Smooth muscle cell (in vitro differentiated cells): ENCODE measurements at regions not wholly inside any gene's neighbourhood (a gene's known extent, or its start where the extent isn't known, plus 50 kb on each side); places are given as distances from the start of the nearest gene placed in this dataset.
"Not testable (repeated sequence)": the region's sequence is repeated elsewhere in the genome, so short reads cannot be mapped to it uniquely, and the experiment has no call there.

Experiments
- DNase-seq: peaks from one replicate; lab custom pipeline; 2025; ENCODE audit not compliant: unreplicated experiment; lab: John Stamatoyannopoulos, UW
- H2AFZ ChIP-seq: fragments of 200-600 bp; sonication (generic); 2 replicates; pipeline ENCODE4 v1.6.0; 2016; ENCODE audit warnings: antibody characterized with exemption, low read depth, mild to moderate bottlenecking
- H3F3A ChIP-seq: fragments of 200-600 bp; sonication (generic); 2 replicates; pipeline ENCODE4 v1.6.0; 2017; ENCODE audit warnings: antibody characterized with exemption, low read depth
- H3K27ac ChIP-seq: fragments of 200-600 bp; sonication (generic); 2 replicates; pipeline ENCODE4 v1.5.1; 2016; ENCODE audit warnings: low read depth, mild to moderate bottlenecking
- H3K27me3 ChIP-seq: fragments of 200-600 bp; sonication (generic); 2 replicates; pipeline ENCODE4 v1.6.1; 2016; ENCODE audit warnings: low read depth, mild to moderate bottlenecking
- H3K36me3 ChIP-seq: fragments of 200-600 bp; sonication (generic); 2 replicates; pipeline ENCODE4 v1.5.1; 2016; ENCODE audit warnings: low read depth
- H3K4me1 ChIP-seq: fragments of 200-600 bp; sonication (generic); 2 replicates; pipeline ENCODE4 v1.5.1; 2016; ENCODE audit warnings: low read depth
- H3K4me2 ChIP-seq: fragments of 200-600 bp; sonication (generic); 2 replicates; pipeline ENCODE4 v1.6.0; 2016; ENCODE audit warnings: mild to moderate bottlenecking
- H3K4me3 ChIP-seq: fragments of 200-600 bp; sonication (generic); 2 replicates; pipeline ENCODE4 v1.5.1; 2016; ENCODE audit warnings: mild to moderate bottlenecking
- H3K79me2 ChIP-seq: fragments of 200-600 bp; sonication (generic); 2 replicates; pipeline ENCODE4 v1.6.0; 2016; ENCODE audit warnings: low read depth, mild to moderate bottlenecking
- H3K9ac ChIP-seq: fragments of 200-600 bp; sonication (generic); 2 replicates; pipeline ENCODE4 v1.6.0; 2016; ENCODE audit warnings: low read depth
- H3K9me3 ChIP-seq: fragments of 200-600 bp; sonication (generic); replicated peaks from 2 replicates; pipeline ENCODE4 v1.5.1; 2016; ENCODE audit warnings: low read depth
- H4K20me1 ChIP-seq: fragments of 200-600 bp; sonication (generic); 2 replicates; pipeline ENCODE4 v1.6.0; 2016; ENCODE audit warnings: low read depth
- CTCF ChIP-seq: fragments of 200-600 bp; sonication (generic); IDR thresholded peaks from 2 replicates; pipeline ENCODE4 v1.5.1; 2017; ENCODE audit warnings: borderline replicate concordance, mild to moderate bottlenecking, antibody characterized with exemption; ENCODE audit not compliant: insufficient read depth, poor library complexity, severe bottlenecking
- WGBS: methylation state at CpG from one replicate; pipeline ENCODE4 v1.1.7; 2016; ENCODE audit warnings: low lambda C conversion rate; 5-methylcytosine and 5-hydroxymethylcytosine counted together

GRCh38 chr6:137625100-137625661 lies 131.0 kb upstream of the OLIG3 start:
- Histone ChIP-seq H3F3A (no peaks in the 10 kb centered on the region), H3K27me3 (peaks cover 5% of the 10 kb centered on the region), H3K36me3 (no peaks in the 10 kb centered on the region), H3K4me1 (no peaks in the 10 kb centered on the region), H3K9me3 (no peaks in the 10 kb centered on the region), H2AFZ (no peak overlapping the region), H3K27ac (no peak overlapping the region), H3K4me3 (no peak overlapping the region), H3K79me2 (no peaks in the 10 kb centered on the region), H3K9ac (no peak overlapping the region), H3K4me2 (no peak overlapping the region), H4K20me1 (no peaks in the 10 kb centered on the region)
- 94% methylated on average over 8 of the region's 8 CpGs for WGBS
- DNase-seq = no peak
- no peak for TF ChIP-seq CTCF

GRCh38 chr6:137625808-137626207 lies 131.6 kb upstream of the OLIG3 start:
- no peaks in the 10 kb centered on the region for H3K36me3 ChIP-seq
- peaks cover 5% of the 10 kb centered on the region for H3K27me3 ChIP-seq
- no peaks in the 10 kb centered on the region for H3K9me3 ChIP-seq
- no peaks in the 10 kb centered on the region for H4K20me1 ChIP-seq
- no peak for TF ChIP-seq CTCF
- no peak overlapping the region for H3K27ac ChIP-seq
- DNase-seq = no peak
- no peak overlapping the region for H3K4me2 ChIP-seq
- WGBS = 79% methylated on average over 7 of the region's 7 CpGs
- no peak overlapping the region for H2AFZ ChIP-seq
- no peak overlapping the region for H3K9ac ChIP-seq
- H3K4me3 ChIP-seq = no peak overlapping the region
- no peaks in the 10 kb centered on the region for H3K4me1 ChIP-seq
- no peaks in the 10 kb centered on the region for H3F3A ChIP-seq
- H3K79me2 ChIP-seq = no peaks in the 10 kb centered on the region

GRCh38 chr6:137630666-137631065 lies 136.5 kb upstream of the OLIG3 start:
- Histone ChIP-seq H3F3A (no peaks in the 10 kb centered on the region), H3K4me2 (no peak overlapping the region), H3K27ac (no peak overlapping the region), H3K4me3 (no peak overlapping the region), H3K9ac (no peak overlapping the region), H2AFZ (no peak overlapping the region), H3K79me2 (no peaks in the 10 kb centered on the region), H3K36me3 (no peaks in the 10 kb centered on the region), H3K4me1 (no peaks in the 10 kb centered on the region), H3K27me3 (peaks cover 5% of the 10 kb centered on the region), H3K9me3 (no peaks in the 10 kb centered on the region), H4K20me1 (no peaks in the 10 kb centered on the region)
- 72% methylated on average over 1 of the region's 1 CpG for WGBS
- no peak for DNase-seq
- no peak for TF ChIP-seq CTCF

- Histone ChIP-seq H3K4me1 (no peaks in the 10 kb centered on the region), H3K9me3 (no peaks in the 10 kb centered on the region), H3K4me3 (no peak overlapping the region), H3K9ac (no peak overlapping the region), H3K27ac (no peak overlapping the region), H3K4me2 (no peak overlapping the region), H3K79me2 (no peaks in the 10 kb centered on the region), H4K20me1 (no peaks in the 10 kb centered on the region), H3F3A (no peaks in the 10 kb centered on the region), H3K36me3 (no peaks in the 10 kb centered on the region), H3K27me3 (peaks cover 5% of the 10 kb centered on the region), H2AFZ (no peak overlapping the region)
- 74% methylated on average over 2 of the region's 2 CpGs for WGBS
- no peak for DNase-seq
- TF ChIP-seq CTCF = no peak
Measured at GRCh38 chr6:137631323-137631722, 137.1 kb upstream of the OLIG3 start.

- not testable (repeated sequence) for H3K4me2 ChIP-seq, H3K4me1 ChIP-seq, H3K36me3 ChIP-seq, H3K27me3 ChIP-seq, H3K9me3 ChIP-seq, H3K27ac ChIP-seq, H3K4me3 ChIP-seq, H2AFZ ChIP-seq, H4K20me1 ChIP-seq, DNase-seq, H3K79me2 ChIP-seq, H3F3A ChIP-seq, H3K9ac ChIP-seq
- 69% methylated on average over 9 of the region's 9 CpGs for WGBS
Measured at GRCh38 chr6:137634177-137634576, 140.0 kb upstream of the OLIG3 start.
